Neuronal stem cell (in vitro differentiated cells): ENCODE measurements at regions not wholly inside any gene's neighbourhood (a gene's known extent, or its start where the extent isn't known, plus 50 kb on each side); places are given as distances from the start of the nearest gene placed in this dataset.

ENCODE experiments used
- DNase-seq: peaks from one replicate; pipeline ENCODE4 v3.0.0-alpha.2; 2013; ENCODE audit warnings: low spot score
- H2AFZ ChIP-seq: one replicate; pipeline ENCODE4 v1.6.1; 2013; ENCODE audit warnings: mild to moderate bottlenecking, low read length, inconsistent platforms
- H2AK5ac ChIP-seq: 2 replicates; pipeline ENCODE4 v1.6.1; 2013; ENCODE audit warnings: low read depth, mild to moderate bottlenecking, inconsistent platforms, low read length, moderate library complexity, mixed read lengths
- H2BK120ac ChIP-seq: 2 replicates; pipeline ENCODE4 v1.6.1; 2013; ENCODE audit warnings: low read depth, mild to moderate bottlenecking, inconsistent platforms, low read length, moderate library complexity, mixed read lengths
- H2BK12ac ChIP-seq: one replicate; pipeline ENCODE4 v1.6.1; 2013; ENCODE audit warnings: low read length, inconsistent platforms
- H2BK15ac ChIP-seq: 2 replicates; pipeline ENCODE4 v1.6.1; 2013; ENCODE audit warnings: mild to moderate bottlenecking, low read length, inconsistent platforms, mixed read lengths
- H2BK5ac ChIP-seq: one replicate; pipeline ENCODE4 v1.6.1; 2013; ENCODE audit warnings: inconsistent platforms, mild to moderate bottlenecking, low read length, moderate library complexity
- H3K14ac ChIP-seq: one replicate; pipeline ENCODE4 v1.6.1; 2013; ENCODE audit warnings: low read length, inconsistent platforms
- H3K18ac ChIP-seq: 2 replicates; pipeline ENCODE4 v1.6.1; 2013; ENCODE audit warnings: low read length, inconsistent platforms
- H3K23ac ChIP-seq: 2 replicates; pipeline ENCODE4 v1.6.1; 2013; ENCODE audit warnings: low read depth, mild to moderate bottlenecking, mixed read lengths, low read length, inconsistent platforms; ENCODE audit not compliant: poor library complexity
- H3K27ac ChIP-seq: replicated peaks from 3 replicates; pipeline ENCODE4 v1.5.1; 2013; ENCODE audit warnings: low read length, inconsistent platforms
- H3K27me3 ChIP-seq, 3 experiments: 2 replicates each; pipeline ENCODE4 v1.6.1; 2013; ENCODE audit warnings: low read length in 3 of 3, mild to moderate bottlenecking in 2 of 3, inconsistent platforms in 1 of 3, low read depth in 1 of 3, mixed read lengths in 1 of 3, moderate library complexity in 1 of 3; ENCODE audit not compliant: control insufficient read depth in 3 of 3, insufficient read depth in 3 of 3
- H3K36me3 ChIP-seq, 2 donors: replicated peaks in 1 of 2; 2 replicates each; pipeline ENCODE4 v1.6.1; 2013; ENCODE audit warnings: low read length in 2 of 2; ENCODE audit not compliant: control insufficient read depth in 2 of 2, insufficient read depth in 2 of 2
- H3K4ac ChIP-seq: 2 replicates; pipeline ENCODE4 v1.6.1; 2013; ENCODE audit warnings: inconsistent platforms, mild to moderate bottlenecking, low read length, moderate library complexity
- H3K4me1 ChIP-seq, 2 donors: 1 replicate in 1 of 2; 2 replicates in 1 of 2; pipeline ENCODE4 v1.6.1; 2013; ENCODE audit warnings: low read length in 2 of 2, low read depth in 1 of 2; ENCODE audit not compliant: control insufficient read depth in 2 of 2, insufficient read depth in 1 of 2
- H3K4me2 ChIP-seq: one replicate; pipeline ENCODE4 v1.6.1; 2013; ENCODE audit warnings: mild to moderate bottlenecking, low read length, inconsistent platforms; ENCODE audit not compliant: insufficient read depth, poor library complexity, severe bottlenecking
- H3K4me3 ChIP-seq, 2 donors: 2 replicates each; pipeline ENCODE4 v1.5.1; 2013; ENCODE audit warnings: low read length in 2 of 2, mild to moderate bottlenecking in 2 of 2, inconsistent platforms in 1 of 2, moderate library complexity in 1 of 2
- H3K79me1 ChIP-seq: one replicate; pipeline ENCODE4 v1.6.1; 2013; ENCODE audit warnings: low read depth, mild to moderate bottlenecking, inconsistent platforms, low read length, moderate library complexity
- H3K9ac ChIP-seq: one replicate; pipeline ENCODE4 v1.6.1; 2013; ENCODE audit warnings: mild to moderate bottlenecking, low read depth, low read length, inconsistent platforms; ENCODE audit not compliant: poor library complexity
- H3K9me3 ChIP-seq, 2 donors: replicated peaks in 1 of 2; 2 replicates each; pipeline versions ENCODE3 to v1.6.1; 2013; ENCODE audit warnings: low read length in 2 of 2, mild to moderate bottlenecking in 2 of 2, inconsistent platforms in 1 of 2, low read depth in 1 of 2, mixed read lengths in 1 of 2, moderate library complexity in 1 of 2; ENCODE audit not compliant: control insufficient read depth in 2 of 2, insufficient read depth in 1 of 2
- H4K8ac ChIP-seq: one replicate; pipeline ENCODE4 v1.6.1; 2013; ENCODE audit warnings: low read depth, mild to moderate bottlenecking, inconsistent platforms, low read length, moderate library complexity
- H4K91ac ChIP-seq: one replicate; pipeline ENCODE4 v1.6.1; 2013; ENCODE audit warnings: low read length, low read depth, mild to moderate bottlenecking, inconsistent platforms; ENCODE audit not compliant: poor library complexity
- WGBS, 2 donors: extraction: QIAGEN DNeasy Blood & Tissue Kit; methylation state at CpG; one replicate each; pipeline ENCODE4 v1.1.7; 2013; ENCODE audit warnings: missing lambda C conversion rate in 2 of 2, mixed read lengths in 1 of 2; ENCODE audit not compliant: insufficient read length in 2 of 2, insufficient replicate concordance in 1 of 2; ENCODE audit errors: extremely low coverage in 2 of 2; 5-methylcytosine and 5-hydroxymethylcytosine counted together

GRCh38 chr11:41988951-41989572 is 529.6 kb upstream of the LRRC4C start:
- no peak for DNase-seq

GRCh38 chr11:41989823-41990380 is 530.5 kb upstream of the LRRC4C start:
- no peak overlapping the region for H3K9ac ChIP-seq
- H2BK15ac ChIP-seq: no peak overlapping the region
- H3K18ac ChIP-seq: no peak overlapping the region
- H3K4me1 ChIP-seq: no peaks in the 10 kb centered on the region
- H4K91ac ChIP-seq: no peak overlapping the region
- no peak overlapping the region for H3K27ac ChIP-seq
- no peak overlapping the region for H3K4me2 ChIP-seq
- no peak overlapping the region for H3K23ac ChIP-seq
- H3K4me3 ChIP-seq: no peak overlapping the region
- H3K4ac ChIP-seq: no peak overlapping the region
- no peak overlapping the region for H2AFZ ChIP-seq
- H2BK120ac ChIP-seq: no peak overlapping the region
- no peak overlapping the region for H2AK5ac ChIP-seq
- no peak overlapping the region for H2BK5ac ChIP-seq
- DNase-seq: no peak
- no peak overlapping the region for H3K14ac ChIP-seq
- no peaks in the 10 kb centered on the region for H3K27me3 ChIP-seq
- H4K8ac ChIP-seq: no peak overlapping the region
- no peaks in the 10 kb centered on the region for H3K79me1 ChIP-seq
- no peaks in the 10 kb centered on the region for H3K9me3 ChIP-seq
- H3K36me3 ChIP-seq: no peaks in the 10 kb centered on the region
- no peak overlapping the region for H2BK12ac ChIP-seq

More at GRCh38 chr11:41988951-41989572, 529.6 kb upstream of the LRRC4C start:
- H2BK5ac ChIP-seq: no peak overlapping the region
- no peak overlapping the region for H3K4me3 ChIP-seq
- WGBS, 2 donors: no CpG with 5 or more reads among the region's 3 CpGs
- no peak overlapping the region for H2BK12ac ChIP-seq
- no peak overlapping the region for H2AFZ ChIP-seq
- H3K14ac ChIP-seq: no peak overlapping the region
- H3K27ac ChIP-seq: no peak overlapping the region
- H3K9ac ChIP-seq: no peak overlapping the region
- H3K9me3 ChIP-seq: no peaks in the 10 kb centered on the region
- H2BK120ac ChIP-seq: no peak overlapping the region
- no peaks in the 10 kb centered on the region for H3K79me1 ChIP-seq
- no peak overlapping the region for H2AK5ac ChIP-seq
- no peak overlapping the region for H2BK15ac ChIP-seq
- H3K36me3 ChIP-seq: no peaks in the 10 kb centered on the region
- H3K18ac ChIP-seq: no peak overlapping the region
- H3K4ac ChIP-seq: no peak overlapping the region
- H3K4me2 ChIP-seq: no peak overlapping the region
- H4K8ac ChIP-seq: no peak overlapping the region
- no peak overlapping the region for H3K23ac ChIP-seq
- H3K4me1 ChIP-seq: no peaks in the 10 kb centered on the region
- H4K91ac ChIP-seq: no peak overlapping the region
- H3K27me3 ChIP-seq: no peaks in the 10 kb centered on the region

GRCh38 chr11:41996533-41996932 is 537.1 kb upstream of the LRRC4C start:
- Histone ChIP-seq H3K79me1 (no peaks in the 10 kb centered on the region), H3K27me3 (no peaks in the 10 kb centered on the region), H3K4me3 (no peak overlapping the region), H2AFZ (no peak overlapping the region), H3K23ac (no peak overlapping the region), H4K8ac (no peak overlapping the region), H3K9me3 (no peaks in the 10 kb centered on the region), H2BK15ac (no peak overlapping the region), H3K14ac (no peak overlapping the region), H2BK12ac (no peak overlapping the region), H3K36me3 (no peaks in the 10 kb centered on the region), H2AK5ac (no peak overlapping the region), H3K4me1 (peaks cover 0 to 2% of the 10 kb centered on the region in 2 donors), H2BK5ac (no peak overlapping the region), H2BK120ac (no peak overlapping the region), H3K9ac (no peak overlapping the region), H3K4me2 (no peak overlapping the region), H3K4ac (no peak overlapping the region), H4K91ac (no peak overlapping the region), H3K27ac (no peak overlapping the region), H3K18ac (no peak overlapping the region)
- DNase-seq: no peak
- WGBS, 2 donors: no CpG with 5 or more reads among the region's 1 CpG

- H3K9me3 ChIP-seq: no peaks in the 10 kb centered on the region
- H3K23ac ChIP-seq: no peak overlapping the region
- H2BK12ac ChIP-seq: no peak overlapping the region
- no peak overlapping the region for H2BK120ac ChIP-seq
- no peak overlapping the region for H2BK5ac ChIP-seq
- H2BK15ac ChIP-seq: no peak overlapping the region
- DNase-seq: no peak
- H2AFZ ChIP-seq: no peak overlapping the region
- no peak overlapping the region for H3K18ac ChIP-seq
- H3K36me3 ChIP-seq: no peaks in the 10 kb centered on the region
- H3K9ac ChIP-seq: no peak overlapping the region
- H3K4me3 ChIP-seq: no peak overlapping the region
- H3K27me3 ChIP-seq: no peaks in the 10 kb centered on the region
- no CpG with 5 or more reads among the region's 5 CpGs for WGBS, 2 donors
- peaks cover 0 to 2% of the 10 kb centered on the region in 2 donors for H3K4me1 ChIP-seq
- no peak overlapping the region for H3K27ac ChIP-seq
- no peak overlapping the region for H4K8ac ChIP-seq
- no peak overlapping the region for H3K4me2 ChIP-seq
- no peak overlapping the region for H2AK5ac ChIP-seq
- no peak overlapping the region for H3K4ac ChIP-seq
- H4K91ac ChIP-seq: no peak overlapping the region
- H3K14ac ChIP-seq: no peak overlapping the region
- no peaks in the 10 kb centered on the region for H3K79me1 ChIP-seq
Measured at GRCh38 chr11:41997844-41998401, 538.5 kb upstream of the LRRC4C start.
